Mesenteric fat pad (tissue), 1 donor: ENCODE measurements at regions not wholly inside any gene's neighbourhood (a gene's known extent, or its start where the extent isn't known, plus 50 kb on each side); places are given as distances from the start of the nearest gene placed in this dataset.
"Not testable (repeated sequence)": the region's sequence is repeated elsewhere in the genome, so short reads cannot be mapped to it uniquely, and the experiment has no call there.

ENCODE experiments used
- DNase-seq: peaks from one replicate; pipeline ENCODE4 v3.0.0-alpha.2; 2020; ENCODE audit warnings: low spot score
- donor health status: DM: yes; HTN: yes; CAD: no.

- no peak for DNase-seq
Measured at GRCh38 chr7:79964463-79964862, 170.2 kb upstream of the GNAI1 start.

- DNase-seq, result no peak
Measured at GRCh38 chr7:79953130-79953529, 181.5 kb upstream of the GNAI1 start.

- no peak for DNase-seq
Measured at GRCh38 chr7:79952399-79952798, 182.2 kb upstream of the GNAI1 start.

GRCh38 chr7:79951415-79951814 is 183.2 kb upstream of the GNAI1 start:
- DNase-seq, result no peak

GRCh38 chr7:79949778-79950177 is 184.9 kb upstream of the GNAI1 start:
- no peak for DNase-seq

GRCh38 chr7:79936281-79936983 is 198.2 kb upstream of the GNAI1 start:
- DNase-seq, result no peak

GRCh38 chr7:79934727-79935126 is 199.9 kb upstream of the GNAI1 start:
- DNase-seq, result no peak

- no peak for DNase-seq
Measured at GRCh38 chr7:79933144-79933543, 201.5 kb upstream of the GNAI1 start.

GRCh38 chr7:79930604-79931003 is 204.0 kb upstream of the GNAI1 start:
- no peak for DNase-seq

- no peak for DNase-seq
Measured at GRCh38 chr7:79927116-79927515, 207.5 kb upstream of the GNAI1 start.

GRCh38 chr7:79923953-79924352 is 210.7 kb upstream of the GNAI1 start:
- DNase-seq, result no peak

- DNase-seq, result no peak
Measured at GRCh38 chr7:79922894-79923293, 211.7 kb upstream of the GNAI1 start.

- DNase-seq, result no peak
Measured at GRCh38 chr7:79921976-79922375, 212.7 kb upstream of the GNAI1 start.

- not testable (repeated sequence) for DNase-seq
Measured at GRCh38 chr7:79918632-79919031, 216.0 kb upstream of the GNAI1 start.

GRCh38 chr7:79915346-79915745 is 219.3 kb upstream of the GNAI1 start:
- not testable (repeated sequence) for DNase-seq

- DNase-seq, result no peak
Measured at GRCh38 chr7:79912213-79912633, 222.4 kb upstream of the GNAI1 start.

- DNase-seq, result no peak
Measured at GRCh38 chr7:79911420-79911819, 223.2 kb upstream of the GNAI1 start.

- no peak for DNase-seq
Measured at GRCh38 chr7:79909176-79909575, 225.5 kb upstream of the GNAI1 start.

- DNase-seq, result no peak
Measured at GRCh38 chr7:79897166-79897565, 237.5 kb upstream of the GNAI1 start.

- DNase-seq, result no peak
Measured at GRCh38 chr7:79893991-79894390, 240.6 kb upstream of the GNAI1 start.

- no peak for DNase-seq
Measured at GRCh38 chr7:79882922-79883321, 251.7 kb upstream of the GNAI1 start.

GRCh38 chr7:79880312-79880711 is 254.3 kb upstream of the GNAI1 start:
- DNase-seq, result no peak

- DNase-seq, result no peak
Measured at GRCh38 chr7:79877874-79878465, 256.7 kb upstream of the GNAI1 start.
